ENCODE measurements at regions not wholly inside any gene's neighbourhood (a gene's known extent, or its start where the extent isn't known, plus 50 kb on each side); places are given as distances from the start of the nearest gene placed in this dataset.

GRCh38 chr1:209506101-209506500, 77.4 kb upstream of the CAMK1G start:
- no peak overlapping the region for H2BK15ac ChIP-seq (ENCODE audit: low read depth, poor library complexity, severe bottlenecking)
- H4K8ac ChIP-seq (ENCODE audit: low read length): no peak overlapping the region
- H2BK120ac ChIP-seq (ENCODE audit: low read depth, low read length): no peak overlapping the region
- H3K14ac ChIP-seq (ENCODE audit: low read length in 2 of 2): no peak overlapping the region
- no peak overlapping the region for H3K9ac ChIP-seq (ENCODE audit: low read length)
- H3K36me3 ChIP-seq (ENCODE audit: control insufficient read depth in 1 of 2, insufficient read depth in 2 of 2, low read depth in 1 of 2, low read length in 2 of 2): no peaks in the 10 kb centered on the region
- H3K27me3 ChIP-seq (ENCODE audit: control insufficient read depth in 1 of 2, insufficient read depth in 1 of 2, low read length in 2 of 2): peaks cover 0 to 7% of the 10 kb centered on the region in 2 experiments
- H2AFZ ChIP-seq (ENCODE audit: low read depth, low read length): no peak overlapping the region
- no peak for DNase-seq
- no peaks in the 10 kb centered on the region for H3K4me1 ChIP-seq (ENCODE audit: control insufficient read depth, insufficient read depth, low read depth, low read length)
- no peak overlapping the region for H3K4me2 ChIP-seq (ENCODE audit: low read length, poor library complexity, severe bottlenecking)
- H3K9me3 ChIP-seq (ENCODE audit: control insufficient read depth, low read length): peaks cover 13% of the 10 kb centered on the region
- H3K23ac ChIP-seq (ENCODE audit: low read length in 2 of 2): no peak overlapping the region
- no peak overlapping the region for H3K27ac ChIP-seq (ENCODE audit: low read length, poor library complexity, severe bottlenecking)
- no peak overlapping the region for H4K91ac ChIP-seq (ENCODE audit: low read length)
- no peak overlapping the region for H3K18ac ChIP-seq (ENCODE audit: low read depth in 1 of 2, low read length in 2 of 2)
- H2AK5ac ChIP-seq (ENCODE audit: low read length, severe bottlenecking): no peak overlapping the region
- WGBS: 57% methylated on average over 3 of the region's 3 CpGs
- no peak overlapping the region for H2BK5ac ChIP-seq (ENCODE audit: low read depth, low read length, poor library complexity, severe bottlenecking)
- no peaks in the 10 kb centered on the region for H3K79me1 ChIP-seq (replicated peaks; ENCODE audit: low read length, poor library complexity, severe bottlenecking)
- H2BK12ac ChIP-seq (ENCODE audit: low read length in 2 of 2): no peak overlapping the region
- H3K4ac ChIP-seq (ENCODE audit: low read depth in 1 of 2, low read length in 2 of 2): no peak overlapping the region
- no peak overlapping the region for H3K4me3 ChIP-seq (ENCODE audit: insufficient read depth in 1 of 2, low read depth in 1 of 2, low read length in 2 of 2)

- Histone ChIP-seq H3K36me3 (ENCODE audit: control insufficient read depth in 1 of 2, insufficient read depth in 2 of 2, low read depth in 1 of 2, low read length in 2 of 2) (no peaks in the 10 kb centered on the region), H4K91ac (ENCODE audit: low read length) (no peak overlapping the region), H4K8ac (ENCODE audit: low read length) (no peak overlapping the region), H2BK5ac (ENCODE audit: low read depth, low read length, poor library complexity, severe bottlenecking) (no peak overlapping the region), H3K9ac (ENCODE audit: low read length) (no peak overlapping the region), H3K14ac (ENCODE audit: low read length in 2 of 2) (no peak overlapping the region), H3K9me3 (ENCODE audit: control insufficient read depth, low read length) (no peaks in the 10 kb centered on the region), H2BK15ac (ENCODE audit: low read depth, poor library complexity, severe bottlenecking) (no peak overlapping the region), H2AFZ (ENCODE audit: low read depth, low read length) (no peak overlapping the region), H2BK120ac (ENCODE audit: low read depth, low read length) (no peak overlapping the region), H3K27me3 (ENCODE audit: control insufficient read depth in 1 of 2, insufficient read depth in 1 of 2, low read length in 2 of 2) (peaks cover 4 to 10% of the 10 kb centered on the region in 2 experiments), H3K4ac (ENCODE audit: low read depth in 1 of 2, low read length in 2 of 2) (no peak overlapping the region), H3K79me1 (replicated peaks; ENCODE audit: low read length, poor library complexity, severe bottlenecking) (no peaks in the 10 kb centered on the region), H2AK5ac (ENCODE audit: low read length, severe bottlenecking) (no peak overlapping the region), H3K23ac (ENCODE audit: low read length in 2 of 2) (no peak overlapping the region), H3K18ac (ENCODE audit: low read depth in 1 of 2, low read length in 2 of 2) (no peak overlapping the region), H3K4me2 (ENCODE audit: low read length, poor library complexity, severe bottlenecking) (no peak overlapping the region), H3K27ac (ENCODE audit: low read length, poor library complexity, severe bottlenecking) (no peak overlapping the region), H3K4me1 (ENCODE audit: control insufficient read depth, insufficient read depth, low read depth, low read length) (no peaks in the 10 kb centered on the region), H2BK12ac (ENCODE audit: low read length in 2 of 2) (no peak overlapping the region), H3K4me3 (ENCODE audit: insufficient read depth in 1 of 2, low read depth in 1 of 2, low read length in 2 of 2) (no peak overlapping the region)
- WGBS: 90% methylated on average over 5 of the region's 5 CpGs
- no peak for DNase-seq
Measured at GRCh38 chr1:209509039-209509438, 74.5 kb upstream of the CAMK1G start.

- Histone ChIP-seq H3K4me3 (ENCODE audit: insufficient read depth in 1 of 2, low read depth in 1 of 2, low read length in 2 of 2) (no peak overlapping the region), H3K79me1 (replicated peaks; ENCODE audit: low read length, poor library complexity, severe bottlenecking) (no peaks in the 10 kb centered on the region), H3K18ac (ENCODE audit: low read depth in 1 of 2, low read length in 2 of 2) (no peak overlapping the region), H3K9ac (ENCODE audit: low read length) (no peak overlapping the region), H2AK5ac (ENCODE audit: low read length, severe bottlenecking) (no peak overlapping the region), H3K14ac (ENCODE audit: low read length in 2 of 2) (no peak overlapping the region), H3K27me3 (ENCODE audit: control insufficient read depth in 1 of 2, insufficient read depth in 1 of 2, low read length in 2 of 2) (peaks cover 12 to 20% of the 10 kb centered on the region in 2 experiments), H2BK12ac (ENCODE audit: low read length in 2 of 2) (no peak overlapping the region), H3K4ac (ENCODE audit: low read depth in 1 of 2, low read length in 2 of 2) (no peak overlapping the region), H3K27ac (ENCODE audit: low read length, poor library complexity, severe bottlenecking) (no peak overlapping the region), H3K23ac (ENCODE audit: low read length in 2 of 2) (no peak overlapping the region), H3K36me3 (ENCODE audit: control insufficient read depth in 1 of 2, insufficient read depth in 2 of 2, low read depth in 1 of 2, low read length in 2 of 2) (no peaks in the 10 kb centered on the region), H2BK120ac (ENCODE audit: low read depth, low read length) (no peak overlapping the region), H2BK5ac (ENCODE audit: low read depth, low read length, poor library complexity, severe bottlenecking) (no peak overlapping the region), H3K4me1 (ENCODE audit: control insufficient read depth, insufficient read depth, low read depth, low read length) (no peaks in the 10 kb centered on the region), H3K9me3 (ENCODE audit: control insufficient read depth, low read length) (no peaks in the 10 kb centered on the region), H4K91ac (ENCODE audit: low read length) (no peak overlapping the region), H4K8ac (ENCODE audit: low read length) (no peak overlapping the region), H3K4me2 (ENCODE audit: low read length, poor library complexity, severe bottlenecking) (no peak overlapping the region), H2AFZ (ENCODE audit: low read depth, low read length) (no peak overlapping the region), H2BK15ac (ENCODE audit: low read depth, poor library complexity, severe bottlenecking) (no peak overlapping the region)
- no peak for DNase-seq
- 72% methylated on average over 4 of the region's 4 CpGs for WGBS
Measured at GRCh38 chr1:209510063-209510462, 73.5 kb upstream of the CAMK1G start.

GRCh38 chr1:209511169-209511568, 72.3 kb upstream of the CAMK1G start:
- Histone ChIP-seq H3K14ac (ENCODE audit: low read length in 2 of 2) (no peak overlapping the region), H3K27me3 (ENCODE audit: control insufficient read depth in 1 of 2, insufficient read depth in 1 of 2, low read length in 2 of 2) (peaks cover 14 to 30% of the 10 kb centered on the region in 2 experiments), H3K27ac (ENCODE audit: low read length, poor library complexity, severe bottlenecking) (no peak overlapping the region), H2BK15ac (ENCODE audit: low read depth, poor library complexity, severe bottlenecking) (no peak overlapping the region), H2BK5ac (ENCODE audit: low read depth, low read length, poor library complexity, severe bottlenecking) (no peak overlapping the region), H3K23ac (ENCODE audit: low read length in 2 of 2) (no peak overlapping the region), H3K79me1 (replicated peaks; ENCODE audit: low read length, poor library complexity, severe bottlenecking) (no peaks in the 10 kb centered on the region), H4K8ac (ENCODE audit: low read length) (no peak overlapping the region), H2BK12ac (ENCODE audit: low read length in 2 of 2) (no peak overlapping the region), H3K36me3 (ENCODE audit: control insufficient read depth in 1 of 2, insufficient read depth in 2 of 2, low read depth in 1 of 2, low read length in 2 of 2) (no peaks in the 10 kb centered on the region), H3K4me3 (ENCODE audit: insufficient read depth in 1 of 2, low read depth in 1 of 2, low read length in 2 of 2) (no peak overlapping the region), H2BK120ac (ENCODE audit: low read depth, low read length) (no peak overlapping the region), H3K4ac (ENCODE audit: low read depth in 1 of 2, low read length in 2 of 2) (no peak overlapping the region), H2AK5ac (ENCODE audit: low read length, severe bottlenecking) (no peak overlapping the region), H3K9me3 (ENCODE audit: control insufficient read depth, low read length) (no peaks in the 10 kb centered on the region), H3K4me1 (ENCODE audit: control insufficient read depth, insufficient read depth, low read depth, low read length) (no peaks in the 10 kb centered on the region), H3K4me2 (ENCODE audit: low read length, poor library complexity, severe bottlenecking) (no peak overlapping the region), H3K18ac (ENCODE audit: low read depth in 1 of 2, low read length in 2 of 2) (no peak overlapping the region), H2AFZ (ENCODE audit: low read depth, low read length) (no peak overlapping the region), H3K9ac (ENCODE audit: low read length) (no peak overlapping the region), H4K91ac (ENCODE audit: low read length) (no peak overlapping the region)
- WGBS: 57% methylated on average over 2 of the region's 3 CpGs
- DNase-seq: no peak

Data from mesenchymal stem cell (in vitro differentiated cells and primary cell).